Colonic mucosa (tissue), 4 donors: ENCODE measurements at regions not wholly inside any gene's neighbourhood (a gene's known extent, or its start where the extent isn't known, plus 50 kb on each side); places are given as distances from the start of the nearest gene placed in this dataset.

Experiments
- DNase-seq: peaks from one replicate; pipeline ENCODE4 v3.0.0-alpha.2; 2020
- H3K27ac ChIP-seq: fragments of 200-600 bp; one replicate; pipeline ENCODE4 v1.8.0; 2021
- H3K27me3 ChIP-seq: fragments of 200-600 bp; one replicate; pipeline ENCODE4 v1.8.0; 2021
- H3K36me3 ChIP-seq: fragments of 200-600 bp; one replicate; pipeline ENCODE4 v1.8.0; 2021
- H3K4me1 ChIP-seq: fragments of 200-600 bp; one replicate; pipeline ENCODE4 v1.8.0; 2021; ENCODE audit warnings: mild to moderate bottlenecking
- H3K4me3 ChIP-seq: fragments of 200-600 bp; one replicate; pipeline ENCODE4 v1.8.0; 2021
- H3K9ac ChIP-seq, 2 donors: one replicate each; pipeline ENCODE4 v1.7.0; 2013; ENCODE audit warnings: control low read depth in 2 of 2, low read depth in 2 of 2, low read length in 2 of 2
- H3K9me3 ChIP-seq: fragments of 200-600 bp; one replicate; pipeline ENCODE4 v1.8.0; 2021
- intact Hi-C: fragments of 100-400 bp; cut with DNase I; formaldehyde crosslinking; loops from one replicate; pipeline ENCODE4 v1.14.1; 2022
- TF ChIP-seq, protein P1 (sequence below): fragments of 200-600 bp; IDR thresholded peaks from one replicate; pipeline ENCODE4 v1.8.0; 2022; ENCODE audit warnings: antibody characterized with exemption, mild to moderate bottlenecking
- donor health status: healthy.
- donor health status: DM: no; HTN: no; CAD: no.
- donor health status: DM: no; HTN: no; CAD: no.

DNA sequence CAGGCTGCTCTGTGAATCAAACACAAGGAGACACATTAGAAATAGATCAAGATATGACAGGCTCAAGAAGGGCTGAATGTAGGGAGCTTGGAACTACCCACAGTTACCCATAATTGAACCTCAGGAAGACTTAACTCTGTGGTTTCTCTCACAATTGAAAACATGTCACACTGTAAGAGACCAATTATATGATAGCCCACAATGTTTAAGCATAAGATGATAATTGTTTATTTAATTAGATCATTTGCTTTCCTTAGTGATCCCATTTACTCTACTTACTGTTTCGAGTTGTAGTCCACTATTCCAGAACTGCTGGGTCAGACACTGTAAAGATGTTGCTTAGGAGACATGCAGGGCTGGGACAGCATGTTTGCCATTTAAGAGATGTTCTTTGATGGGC is 201.3 kb upstream of the RARB start:
- Histone ChIP-seq H3K27ac (no peak overlapping the region), H3K9me3 (no peaks in the 10 kb centered on the region), H3K36me3 (no peaks in the 10 kb centered on the region), H3K4me3 (no peak overlapping the region), H3K27me3 (no peaks in the 10 kb centered on the region), H3K4me1 (no peaks in the 10 kb centered on the region), H3K9ac (no peak overlapping the region)
- TF ChIP-seq, protein P1, sequence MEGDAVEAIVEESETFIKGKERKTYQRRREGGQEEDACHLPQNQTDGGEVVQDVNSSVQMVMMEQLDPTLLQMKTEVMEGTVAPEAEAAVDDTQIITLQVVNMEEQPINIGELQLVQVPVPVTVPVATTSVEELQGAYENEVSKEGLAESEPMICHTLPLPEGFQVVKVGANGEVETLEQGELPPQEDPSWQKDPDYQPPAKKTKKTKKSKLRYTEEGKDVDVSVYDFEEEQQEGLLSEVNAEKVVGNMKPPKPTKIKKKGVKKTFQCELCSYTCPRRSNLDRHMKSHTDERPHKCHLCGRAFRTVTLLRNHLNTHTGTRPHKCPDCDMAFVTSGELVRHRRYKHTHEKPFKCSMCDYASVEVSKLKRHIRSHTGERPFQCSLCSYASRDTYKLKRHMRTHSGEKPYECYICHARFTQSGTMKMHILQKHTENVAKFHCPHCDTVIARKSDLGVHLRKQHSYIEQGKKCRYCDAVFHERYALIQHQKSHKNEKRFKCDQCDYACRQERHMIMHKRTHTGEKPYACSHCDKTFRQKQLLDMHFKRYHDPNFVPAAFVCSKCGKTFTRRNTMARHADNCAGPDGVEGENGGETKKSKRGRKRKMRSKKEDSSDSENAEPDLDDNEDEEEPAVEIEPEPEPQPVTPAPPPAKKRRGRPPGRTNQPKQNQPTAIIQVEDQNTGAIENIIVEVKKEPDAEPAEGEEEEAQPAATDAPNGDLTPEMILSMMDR: no peak
- intact Hi-C loops: no loop called here
- no peak for DNase-seq

- intact Hi-C loops: no loop called here
- no peak for DNase-seq
- Histone ChIP-seq H3K9ac (no peak overlapping the region), H3K27ac (no peak overlapping the region), H3K4me3 (no peak overlapping the region), H3K36me3 (no peaks in the 10 kb centered on the region), H3K27me3 (no peaks in the 10 kb centered on the region), H3K4me1 (no peaks in the 10 kb centered on the region), H3K9me3 (no peaks in the 10 kb centered on the region)
- TF ChIP-seq, protein P1: no peak
These were observed 198.5 kb upstream of the RARB start for GRCh38 chr3:25229586-25229985.

DNA sequence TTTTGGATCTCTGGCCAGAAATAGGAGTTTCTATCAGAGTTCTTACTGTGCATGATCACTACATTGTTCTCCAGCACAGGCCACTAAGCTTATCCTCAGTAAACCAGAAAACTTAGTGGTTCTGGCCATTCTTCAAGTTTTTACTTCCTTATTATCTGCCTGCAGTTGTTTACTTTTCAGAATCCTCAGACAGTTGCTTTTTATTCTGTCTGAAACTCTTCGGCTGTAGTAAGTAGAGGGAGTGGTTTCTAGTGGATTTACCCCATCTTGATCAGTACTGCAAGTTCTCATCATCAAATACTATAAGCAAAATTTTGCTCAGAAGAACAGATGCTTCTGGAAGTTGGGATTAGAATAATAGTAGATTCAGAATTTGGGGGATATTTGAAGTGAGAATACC is 193.0 kb upstream of the RARB start:
- intact Hi-C loops: no loop called here
- Histone ChIP-seq H3K4me3 (no peak overlapping the region), H3K9ac (no peak overlapping the region), H3K4me1 (no peaks in the 10 kb centered on the region), H3K9me3 (no peaks in the 10 kb centered on the region), H3K27ac (no peak overlapping the region), H3K36me3 (no peaks in the 10 kb centered on the region), H3K27me3 (no peaks in the 10 kb centered on the region)
- TF ChIP-seq, protein P1: no peak
- no peak for DNase-seq

- TF ChIP-seq, protein P1: no peak
- DNase-seq: no peak
- H3K27me3 ChIP-seq: no peaks in the 10 kb centered on the region
- H3K4me1 ChIP-seq: no peaks in the 10 kb centered on the region
- H3K4me3 ChIP-seq: no peak overlapping the region
- no peak overlapping the region for H3K27ac ChIP-seq
- H3K36me3 ChIP-seq: no peaks in the 10 kb centered on the region
- no peak overlapping the region for H3K9ac ChIP-seq
- intact Hi-C loops: no loop called here
- no peaks in the 10 kb centered on the region for H3K9me3 ChIP-seq
These were observed 192.6 kb upstream of the RARB start for GRCh38 chr3:25235466-25235865.

- H3K4me1 ChIP-seq: no peaks in the 10 kb centered on the region
- DNase-seq: no peak
- H3K4me3 ChIP-seq: no peak overlapping the region
- H3K36me3 ChIP-seq: no peaks in the 10 kb centered on the region
- no peaks in the 10 kb centered on the region for H3K9me3 ChIP-seq
- H3K9ac ChIP-seq: no peak overlapping the region
- intact Hi-C loops: no loop called here
- no peak overlapping the region for H3K27ac ChIP-seq
- no peaks in the 10 kb centered on the region for H3K27me3 ChIP-seq
- TF ChIP-seq, protein P1: no peak
These were observed 190.5 kb upstream of the RARB start for GRCh38 chr3:25237602-25238001.

- H3K27me3 ChIP-seq: no peaks in the 10 kb centered on the region
- intact Hi-C loops: no loop called here
- no peak overlapping the region for H3K4me3 ChIP-seq
- H3K9me3 ChIP-seq: no peaks in the 10 kb centered on the region
- no peak for DNase-seq
- no peaks in the 10 kb centered on the region for H3K36me3 ChIP-seq
- H3K9ac ChIP-seq: no peak overlapping the region
- H3K27ac ChIP-seq: no peak overlapping the region
- H3K4me1 ChIP-seq: no peaks in the 10 kb centered on the region
- TF ChIP-seq, protein P1: no peak
These were observed 189.0 kb upstream of the RARB start for GRCh38 chr3:25239042-25239441.
